ENCODE measurements at regions not wholly inside any gene's neighbourhood (a gene's known extent, or its start where the extent isn't known, plus 50 kb on each side); places are given as distances from the start of the nearest gene placed in this dataset.

DNA sequence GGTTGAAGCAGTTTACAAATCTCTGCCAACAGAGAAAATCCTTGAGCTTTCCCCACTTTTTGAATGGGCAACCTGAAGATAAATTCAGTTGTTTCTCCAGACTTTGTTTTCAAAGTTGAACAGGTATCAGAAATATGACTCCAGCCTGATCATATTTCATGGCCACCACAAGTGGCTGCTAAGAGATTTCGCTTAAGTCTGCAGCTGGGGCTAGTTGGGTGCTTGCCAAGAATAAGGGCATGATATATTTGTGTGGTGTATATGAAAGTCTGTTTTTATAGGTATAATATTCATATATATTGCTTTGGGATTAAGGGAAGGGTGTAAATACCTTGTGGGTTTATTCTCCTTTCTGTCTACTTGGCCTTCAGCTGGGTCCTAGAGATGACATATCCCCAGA is 168.4 kb upstream of the GDNF start:
- in situ Hi-C loops (cut with MboI): no loop called here
- Histone ChIP-seq H3K9me3 (ENCODE audit: low read depth) (no peaks in the 10 kb centered on the region), H3K4me2 (ENCODE audit: unreplicated experiment) (no peak overlapping the region), H3K27ac (no peak overlapping the region), H3K4me1 (ENCODE audit: insufficient read depth) (no peaks in the 10 kb centered on the region), H3K9ac (no peak overlapping the region), H3K4me3 (no peak overlapping the region), H3K9me2 (ENCODE audit: insufficient read depth) (no peaks in the 10 kb centered on the region), H3K79me2 (ENCODE audit: insufficient read depth) (no peaks in the 10 kb centered on the region), H2AFZ (no peak overlapping the region), H3F3A (ENCODE audit: insufficient read depth) (no peaks in the 10 kb centered on the region), H3K36me3 (ENCODE audit: low read depth) (no peaks in the 10 kb centered on the region), H3K27me3 (replicated peaks; ENCODE audit: insufficient read depth) (peaks cover 31% of the 10 kb centered on the region), H4K20me1 (ENCODE audit: insufficient read depth) (no peaks in the 10 kb centered on the region)
- 67 to 72% methylated on average over 1 of the region's 1 CpG for WGBS, 2 experiments (ENCODE audit: low coverage in 1 of 2, low lambda C conversion rate in 2 of 2, missing lambda C conversion rate in 2 of 2)
- no peak for TF ChIP-seq EZH2phosphoT487 (IDR thresholded peaks at IDR 0.05; ENCODE audit: insufficient read depth, low read depth)
- no peak for TF ChIP-seq EZH2 (IDR thresholded peaks at IDR 0.05; ENCODE audit: insufficient read depth, poor library complexity, severe bottlenecking)
- no peak for DNase-seq

DNA sequence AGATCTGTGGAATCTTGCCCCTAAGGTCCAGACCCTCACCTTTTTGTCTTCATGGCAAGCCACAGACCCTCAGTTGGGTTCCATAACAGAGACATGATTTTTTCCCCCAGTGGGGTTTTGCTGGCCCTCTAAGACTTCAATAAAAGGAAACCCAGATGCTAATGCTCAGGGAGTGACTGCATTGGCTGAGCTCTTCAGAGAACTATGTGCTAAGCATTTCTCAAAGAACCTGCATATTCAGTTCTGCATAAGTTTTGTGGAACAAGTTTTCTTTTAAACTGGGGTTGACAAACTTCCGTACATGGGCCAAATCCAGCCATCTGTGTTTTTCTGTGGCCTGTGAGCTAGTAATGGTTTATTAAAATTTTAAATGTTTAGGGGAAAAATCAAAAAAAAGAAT is 159.8 kb upstream of the GDNF start:
- Histone ChIP-seq H3K9me2 (ENCODE audit: insufficient read depth) (no peaks in the 10 kb centered on the region), H3K4me1 (ENCODE audit: insufficient read depth) (no peaks in the 10 kb centered on the region), H4K20me1 (ENCODE audit: insufficient read depth) (no peaks in the 10 kb centered on the region), H3K27ac (no peak overlapping the region), H3K9ac (no peak overlapping the region), H2AFZ (no peak overlapping the region), H3F3A (ENCODE audit: insufficient read depth) (no peaks in the 10 kb centered on the region), H3K4me2 (ENCODE audit: unreplicated experiment) (no peak overlapping the region), H3K27me3 (replicated peaks; ENCODE audit: insufficient read depth) (peaks cover 12% of the 10 kb centered on the region), H3K4me3 (no peak overlapping the region), H3K9me3 (ENCODE audit: low read depth) (no peaks in the 10 kb centered on the region), H3K36me3 (ENCODE audit: low read depth) (no peaks in the 10 kb centered on the region), H3K79me2 (ENCODE audit: insufficient read depth) (no peaks in the 10 kb centered on the region)
- TF ChIP-seq EZH2 (IDR thresholded peaks at IDR 0.05; ENCODE audit: insufficient read depth, poor library complexity, severe bottlenecking): no peak
- TF ChIP-seq EZH2phosphoT487 (IDR thresholded peaks at IDR 0.05; ENCODE audit: insufficient read depth, low read depth): no peak
- in situ Hi-C loops (cut with MboI): no loop called here
- no peak for DNase-seq
- WGBS, 2 experiments (ENCODE audit: low coverage in 1 of 2, low lambda C conversion rate in 2 of 2, missing lambda C conversion rate in 2 of 2): 71 to 76% methylated on average over 1 of the region's 1 CpG

DNA sequence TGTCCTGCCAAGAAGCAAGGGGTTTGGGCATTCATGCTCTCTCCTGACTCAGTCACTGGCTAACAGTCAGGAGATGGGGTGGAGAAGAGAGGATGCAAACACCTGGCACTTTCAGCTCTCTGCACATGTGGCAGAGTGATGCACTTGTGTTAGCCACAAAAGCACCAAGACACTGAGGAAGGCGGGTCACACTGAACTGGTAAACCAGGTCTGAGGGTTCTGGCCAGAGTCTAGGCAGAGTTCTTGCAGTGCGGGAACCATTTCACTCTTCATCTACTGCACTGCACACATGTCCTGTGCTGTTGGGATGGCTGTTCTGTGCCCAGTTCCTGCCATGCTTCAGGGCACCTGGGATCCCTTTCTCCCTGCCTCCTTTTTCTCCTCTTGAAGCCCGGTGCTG is 157.1 kb upstream of the GDNF start:
- Histone ChIP-seq H3F3A (ENCODE audit: insufficient read depth) (no peaks in the 10 kb centered on the region), H4K20me1 (ENCODE audit: insufficient read depth) (no peaks in the 10 kb centered on the region), H3K79me2 (ENCODE audit: insufficient read depth) (no peaks in the 10 kb centered on the region), H3K36me3 (ENCODE audit: low read depth) (no peaks in the 10 kb centered on the region), H3K4me3 (no peak overlapping the region), H3K4me2 (ENCODE audit: unreplicated experiment) (no peak overlapping the region), H2AFZ (no peak overlapping the region), H3K4me1 (ENCODE audit: insufficient read depth) (no peaks in the 10 kb centered on the region), H3K9ac (no peak overlapping the region), H3K27me3 (replicated peaks; ENCODE audit: insufficient read depth) (peaks cover 10% of the 10 kb centered on the region), H3K9me3 (ENCODE audit: low read depth) (no peaks in the 10 kb centered on the region), H3K9me2 (ENCODE audit: insufficient read depth) (no peaks in the 10 kb centered on the region), H3K27ac (no peak overlapping the region)
- 68 to 71% methylated on average over 3 of the region's 3 CpGs for WGBS, 2 experiments (ENCODE audit: low coverage in 1 of 2, low lambda C conversion rate in 2 of 2, missing lambda C conversion rate in 2 of 2)
- TF ChIP-seq EZH2 (IDR thresholded peaks at IDR 0.05; ENCODE audit: insufficient read depth, poor library complexity, severe bottlenecking): no peak
- no peak for TF ChIP-seq EZH2phosphoT487 (IDR thresholded peaks at IDR 0.05; ENCODE audit: insufficient read depth, low read depth)
- DNase-seq: no peak
- in situ Hi-C loops (cut with MboI): no loop called here

DNA sequence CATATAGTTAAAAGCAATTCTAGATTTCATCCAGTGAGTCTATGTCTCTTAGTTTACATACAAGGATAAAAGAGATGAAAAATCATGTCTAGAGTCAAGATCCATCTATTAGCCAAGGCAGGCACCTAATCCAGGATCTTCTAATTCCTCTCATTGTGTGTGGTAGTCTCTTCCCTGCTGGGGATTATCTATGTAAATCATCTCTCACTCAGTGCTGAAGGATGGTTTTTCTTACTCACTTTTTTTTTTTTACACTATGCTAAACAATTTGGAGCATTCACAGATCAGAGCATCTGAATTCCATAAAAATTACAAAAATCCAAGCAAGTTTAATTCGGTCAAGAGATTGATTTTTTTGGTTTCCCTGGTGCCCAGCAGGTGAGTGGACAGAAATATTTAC is 154.9 kb upstream of the GDNF start:
- H3K9me2 ChIP-seq (ENCODE audit: insufficient read depth): no peaks in the 10 kb centered on the region
- in situ Hi-C loops (cut with MboI): no loop called here
- H3K79me2 ChIP-seq (ENCODE audit: insufficient read depth): no peaks in the 10 kb centered on the region
- WGBS, 2 experiments (ENCODE audit: low coverage in 1 of 2, low lambda C conversion rate in 2 of 2, missing lambda C conversion rate in 2 of 2): 22 to 40% methylated on average over 1 of the region's 1 CpG
- DNase-seq: no peak
- no peak overlapping the region for H3K27ac ChIP-seq
- H3K27me3 ChIP-seq (replicated peaks; ENCODE audit: insufficient read depth): peaks cover 7% of the 10 kb centered on the region; the same call in 1 of the 2 replicates
- H3K36me3 ChIP-seq (ENCODE audit: low read depth): no peaks in the 10 kb centered on the region
- TF ChIP-seq EZH2phosphoT487 (IDR thresholded peaks at IDR 0.05; ENCODE audit: insufficient read depth, low read depth) (no peak), EZH2 (IDR thresholded peaks at IDR 0.05; ENCODE audit: insufficient read depth, poor library complexity, severe bottlenecking) (no peak)
- no peak overlapping the region for H3K9ac ChIP-seq
- no peak overlapping the region for H3K4me3 ChIP-seq
- H2AFZ ChIP-seq: no peak overlapping the region
- H4K20me1 ChIP-seq (ENCODE audit: insufficient read depth): no peaks in the 10 kb centered on the region
- H3F3A ChIP-seq (ENCODE audit: insufficient read depth): no peaks in the 10 kb centered on the region
- H3K4me1 ChIP-seq (ENCODE audit: insufficient read depth): no peaks in the 10 kb centered on the region
- no peak overlapping the region for H3K4me2 ChIP-seq (ENCODE audit: unreplicated experiment)
- no peaks in the 10 kb centered on the region for H3K9me3 ChIP-seq (ENCODE audit: low read depth)

All from GM23248 (cell line).